CD14-positive monocyte (primary cell): ENCODE measurements at regions not wholly inside any gene's neighbourhood (a gene's known extent, or its start where the extent isn't known, plus 50 kb on each side); places are given as distances from the start of the nearest gene placed in this dataset.

Experiments
- DNase-seq, 3 donors: peaks; one replicate each; pipeline ENCODE4 v3.0.0-alpha.2; 2011 to 2022
- H2AFZ ChIP-seq: 2 replicates; pipeline ENCODE4 v1.6.0; 2012; ENCODE audit warnings: mild to moderate bottlenecking, low read depth, low read length, inconsistent platforms; ENCODE audit not compliant: insufficient read depth, poor library complexity, severe bottlenecking
- H3K27ac ChIP-seq, 2 donors: 1 replicate in 1 of 2; 2 replicates in 1 of 2; pipeline ENCODE4 v1.5.1; 2012 to 2013; ENCODE audit warnings: low read length in 2 of 2, control low read depth in 1 of 2, inconsistent platforms in 1 of 2, low read depth in 1 of 2, mild to moderate bottlenecking in 1 of 2
- H3K27me3 ChIP-seq, 2 donors: one replicate each; pipeline versions ENCODE4 v1.6.0 to v1.6.1; 2011 to 2013; ENCODE audit warnings: low read length in 2 of 2; ENCODE audit not compliant: control insufficient read depth in 2 of 2, insufficient read depth in 2 of 2
- H3K36me3 ChIP-seq, 2 donors: replicated peaks in 1 of 2; 1 replicate in 1 of 2; 2 replicates in 1 of 2; pipeline versions ENCODE4 v1.5.1 to v1.6.1; 2012 to 2013; ENCODE audit warnings: low read length in 2 of 2, control low read depth in 1 of 2, inconsistent platforms in 1 of 2, mild to moderate bottlenecking in 1 of 2; ENCODE audit not compliant: insufficient read depth in 2 of 2, control insufficient read depth in 1 of 2
- H3K4me1 ChIP-seq, 2 donors: 1 replicate in 1 of 2; 2 replicates in 1 of 2; pipeline versions ENCODE4 v1.5.1 to v1.6.1; 2012 to 2013; ENCODE audit warnings: low read length in 2 of 2, control low read depth in 1 of 2, inconsistent platforms in 1 of 2, mild to moderate bottlenecking in 1 of 2, moderate library complexity in 1 of 2; ENCODE audit not compliant: insufficient read depth in 2 of 2, control insufficient read depth in 1 of 2
- H3K4me2 ChIP-seq: replicated peaks from 2 replicates; pipeline ENCODE3; 2012; ENCODE audit warnings: low read length, moderate library complexity, mild to moderate bottlenecking; ENCODE audit not compliant: poor library complexity, severe bottlenecking; ENCODE audit errors: extremely low read depth
- H3K4me3 ChIP-seq, 3 experiments: fragments of 200-600 bp in 1 of 3; sonication (generic) in 1 of 3; replicated peaks in 1 of 3; 1 replicate in 2 of 3; 2 replicates in 1 of 3; pipeline ENCODE4 v1.5.1; 2011 to 2013; ENCODE audit warnings: low read length in 3 of 3, mild to moderate bottlenecking in 3 of 3, control low read depth in 2 of 3, low read depth in 2 of 3, inconsistent platforms in 1 of 3, moderate library complexity in 1 of 3
- H3K79me2 ChIP-seq: 2 replicates; pipeline ENCODE4 v1.6.0; 2012; ENCODE audit warnings: mild to moderate bottlenecking, control low read depth, inconsistent platforms, low read length, moderate library complexity; ENCODE audit not compliant: insufficient read depth
- H3K9ac ChIP-seq: 2 replicates; pipeline ENCODE4 v1.6.0; 2017; ENCODE audit warnings: low read length, mild to moderate bottlenecking; ENCODE audit not compliant: insufficient read depth, poor library complexity, severe bottlenecking
- H3K9me3 ChIP-seq, 2 donors: replicated peaks in 1 of 2; 1 replicate in 1 of 2; 2 replicates in 1 of 2; pipeline versions ENCODE4 v1.5.1 to v1.6.1; 2012 to 2013; ENCODE audit warnings: low read length in 2 of 2, control low read depth in 1 of 2; ENCODE audit not compliant: control insufficient read depth in 1 of 2, insufficient read depth in 1 of 2
- H4K20me1 ChIP-seq: 2 replicates; pipeline ENCODE4 v1.6.0; 2012; ENCODE audit warnings: mild to moderate bottlenecking, low read length, control low read depth, moderate library complexity; ENCODE audit not compliant: insufficient read depth
- H3K27ac Mint-ChIP-seq, 7 donors: one replicate each; pipeline ENCODE4 v1.8.0; 2020; ENCODE audit warnings: mild to moderate bottlenecking in 7 of 7, mixed read lengths in 7 of 7, moderate library complexity in 6 of 7, inconsistent platforms in 2 of 7
- H3K27me3 Mint-ChIP-seq, 3 donors: one replicate each; pipeline ENCODE4 v1.8.0; 2021 to 2022; ENCODE audit warnings: low read depth in 3 of 3, mild to moderate bottlenecking in 3 of 3, mixed read lengths in 3 of 3, moderate library complexity in 3 of 3, inconsistent platforms in 1 of 3
- H3K36me3 Mint-ChIP-seq, 2 donors: one replicate each; pipeline ENCODE4 v1.8.0; 2020; ENCODE audit warnings: mixed read lengths in 2 of 2, inconsistent platforms in 1 of 2, mild to moderate bottlenecking in 1 of 2
- H3K4me1 Mint-ChIP-seq: one replicate; pipeline ENCODE4 v1.8.0; 2020; ENCODE audit warnings: mild to moderate bottlenecking, mixed read lengths
- H3K4me3 Mint-ChIP-seq, 2 donors: one replicate each; pipeline ENCODE4 v1.8.0; 2020; ENCODE audit warnings: mild to moderate bottlenecking in 2 of 2, mixed read lengths in 2 of 2, moderate library complexity in 1 of 2
- H3K9me3 Mint-ChIP-seq, 7 donors: one replicate each; pipeline ENCODE4 v1.8.0; 2020 to 2022; ENCODE audit warnings: mixed read lengths in 7 of 7, mild to moderate bottlenecking in 6 of 7, moderate library complexity in 6 of 7, inconsistent platforms in 2 of 7
- WGBS: methylation state at CpG from one replicate; pipeline ENCODE4 v1.1.5; 2013; ENCODE audit warnings: missing lambda C conversion rate; ENCODE audit not compliant: insufficient coverage; 5-methylcytosine and 5-hydroxymethylcytosine counted together
- intact Hi-C, 2 donors: fragments of 100-400 bp; cut with micrococcal nuclease; formaldehyde crosslinking; loops; one replicate each; pipeline versions ENCODE4 v1.15.0 to v1.15.1; 2023
- TF ChIP-seq, protein P1 (sequence below): fragments of 200-600 bp; IDR thresholded peaks from one replicate; pipeline ENCODE4 v1.8.0; 2022; ENCODE audit warnings: antibody characterized with exemption, mild to moderate bottlenecking

DNA sequence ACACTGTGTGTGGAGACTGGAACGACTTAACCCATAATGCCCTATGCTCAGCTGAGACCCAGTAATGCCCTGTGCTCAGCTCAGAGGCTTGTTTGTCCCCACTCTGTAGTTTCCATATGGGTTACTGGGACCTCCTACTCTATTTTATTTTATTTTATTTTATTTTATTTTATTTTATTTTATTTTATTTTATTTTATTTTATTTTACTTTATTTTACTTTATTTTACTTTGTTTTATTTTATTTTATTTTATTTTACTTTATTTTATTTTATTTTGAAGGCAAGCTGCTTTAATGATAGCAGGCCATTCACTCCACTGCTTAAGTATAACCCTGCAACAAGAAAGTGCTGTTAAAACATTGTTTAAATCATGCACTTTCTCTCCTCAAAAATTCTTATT lies 603.4 kb upstream of the JAG1 start:
- H3K4me1 Mint-ChIP-seq, result peaks cover 2% of the 10 kb centered on the region
- no peaks in the 10 kb centered on the region for H3K27me3 ChIP-seq
- H2AFZ ChIP-seq, result no peak overlapping the region
- H3K9me3 ChIP-seq, result peaks cover 0 to 3% of the 10 kb centered on the region in 2 donors
- no peak overlapping the region for H3K27ac Mint-ChIP-seq
- H3K27ac ChIP-seq, result no peak overlapping the region
- H3K36me3 Mint-ChIP-seq, result no peaks in the 10 kb centered on the region
- intact Hi-C loops, result no loop called here
- H3K9me3 Mint-ChIP-seq, result peaks cover 0 to 8% (median 3%) of the 10 kb centered on the region in 7 donors
- no peaks in the 10 kb centered on the region for H3K79me2 ChIP-seq
- TF ChIP-seq, protein P1, sequence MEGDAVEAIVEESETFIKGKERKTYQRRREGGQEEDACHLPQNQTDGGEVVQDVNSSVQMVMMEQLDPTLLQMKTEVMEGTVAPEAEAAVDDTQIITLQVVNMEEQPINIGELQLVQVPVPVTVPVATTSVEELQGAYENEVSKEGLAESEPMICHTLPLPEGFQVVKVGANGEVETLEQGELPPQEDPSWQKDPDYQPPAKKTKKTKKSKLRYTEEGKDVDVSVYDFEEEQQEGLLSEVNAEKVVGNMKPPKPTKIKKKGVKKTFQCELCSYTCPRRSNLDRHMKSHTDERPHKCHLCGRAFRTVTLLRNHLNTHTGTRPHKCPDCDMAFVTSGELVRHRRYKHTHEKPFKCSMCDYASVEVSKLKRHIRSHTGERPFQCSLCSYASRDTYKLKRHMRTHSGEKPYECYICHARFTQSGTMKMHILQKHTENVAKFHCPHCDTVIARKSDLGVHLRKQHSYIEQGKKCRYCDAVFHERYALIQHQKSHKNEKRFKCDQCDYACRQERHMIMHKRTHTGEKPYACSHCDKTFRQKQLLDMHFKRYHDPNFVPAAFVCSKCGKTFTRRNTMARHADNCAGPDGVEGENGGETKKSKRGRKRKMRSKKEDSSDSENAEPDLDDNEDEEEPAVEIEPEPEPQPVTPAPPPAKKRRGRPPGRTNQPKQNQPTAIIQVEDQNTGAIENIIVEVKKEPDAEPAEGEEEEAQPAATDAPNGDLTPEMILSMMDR, result no peak
- H3K4me2 ChIP-seq, result no peak overlapping the region
- no peak overlapping the region for H3K9ac ChIP-seq
- H3K4me3 Mint-ChIP-seq, result no peak overlapping the region
- H3K4me1 ChIP-seq, result no peaks in the 10 kb centered on the region
- H4K20me1 ChIP-seq, result no peaks in the 10 kb centered on the region
- no peak overlapping the region for H3K4me3 ChIP-seq
- peaks cover 0 to 2% (median 1%) of the 10 kb centered on the region in 3 donors for H3K27me3 Mint-ChIP-seq
- DNase-seq, result no peak
- H3K36me3 ChIP-seq, result no peaks in the 10 kb centered on the region
- WGBS, result no CpG with 5 or more reads among the region's 1 CpG

DNA sequence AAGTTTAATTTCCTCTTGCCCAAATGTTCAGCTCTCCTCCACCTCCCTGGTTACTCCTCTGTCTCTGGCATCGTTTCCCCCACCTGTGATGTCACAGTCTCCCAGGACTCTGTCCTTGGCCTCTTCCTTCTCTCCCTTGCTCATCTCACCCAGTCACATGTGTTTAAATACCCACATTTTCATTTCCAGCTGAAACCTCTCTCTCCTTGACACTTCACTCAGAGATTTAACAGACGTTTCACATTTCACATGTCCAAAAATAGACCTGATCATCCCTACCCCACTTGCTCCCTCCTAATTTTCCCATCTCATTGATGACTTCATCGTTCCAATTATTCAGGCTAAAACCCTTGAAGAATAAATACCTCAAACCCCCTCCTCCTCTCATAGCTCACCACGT lies 604.1 kb upstream of the JAG1 start:
- H3K9ac ChIP-seq, result no peak overlapping the region
- TF ChIP-seq, protein P1, result no peak
- peaks cover 0 to 3% of the 10 kb centered on the region in 2 donors for H3K9me3 ChIP-seq
- Mint-ChIP-seq H3K27ac (no peak overlapping the region), H3K36me3 (no peaks in the 10 kb centered on the region), H3K4me3 (no peak overlapping the region), H3K9me3 (peaks cover 0 to 8% (median 3%) of the 10 kb centered on the region in 7 donors), H3K27me3 (peaks cover 1 to 2% (median 1%) of the 10 kb centered on the region in 3 donors), H3K4me1 (peaks cover 2% of the 10 kb centered on the region)
- H3K27ac ChIP-seq, result no peak overlapping the region
- no peaks in the 10 kb centered on the region for H3K4me1 ChIP-seq
- no peak overlapping the region for H3K4me3 ChIP-seq
- H3K79me2 ChIP-seq, result no peaks in the 10 kb centered on the region
- no peaks in the 10 kb centered on the region for H3K36me3 ChIP-seq
- H3K4me2 ChIP-seq, result no peak overlapping the region
- no peak for DNase-seq
- WGBS, result 87% methylated on average over 3 of the region's 4 CpGs
- intact Hi-C loops, result no loop called here
- H3K27me3 ChIP-seq, result no peaks in the 10 kb centered on the region
- no peak overlapping the region for H2AFZ ChIP-seq
- no peaks in the 10 kb centered on the region for H4K20me1 ChIP-seq
